ENCODE measurements at regions not wholly inside any gene's neighbourhood (a gene's known extent, or its start where the extent isn't known, plus 50 kb on each side); places are given as distances from the start of the nearest gene placed in this dataset.
"Not testable (repeated sequence)": the region's sequence is repeated elsewhere in the genome, so short reads cannot be mapped to it uniquely, and the experiment has no call there.

DNA sequence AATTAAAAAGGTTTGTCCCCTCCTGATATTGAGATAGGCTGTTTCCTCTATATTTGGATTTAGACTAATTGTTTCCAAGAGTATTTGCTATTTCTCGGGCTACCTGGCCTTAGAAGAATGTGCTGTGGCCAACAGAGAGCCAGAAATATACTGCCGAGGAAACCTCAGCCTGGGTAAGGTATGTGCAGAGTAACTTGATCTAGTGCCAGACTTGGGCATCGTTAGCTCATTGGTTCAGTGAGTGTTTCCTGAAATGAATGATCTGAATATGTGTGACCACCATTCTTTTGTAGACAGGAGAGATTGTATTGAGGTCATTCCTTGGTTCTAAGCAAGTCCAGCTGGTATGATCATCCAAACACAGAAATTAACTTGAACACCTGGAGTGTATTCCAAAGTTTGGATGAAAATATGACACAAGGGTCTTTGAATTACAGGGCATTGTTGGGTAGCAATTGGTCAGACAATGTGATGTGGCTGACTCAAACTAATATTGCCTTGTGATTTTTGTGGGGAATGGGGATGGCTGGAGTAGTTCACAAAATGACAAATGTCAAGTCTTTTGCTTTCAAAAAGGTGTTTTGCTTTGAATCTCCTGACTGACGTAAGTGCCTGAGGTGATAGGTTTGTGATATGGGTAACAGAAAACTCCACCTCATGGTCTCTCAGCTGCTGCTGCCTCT lies 100.2 kb upstream of the CXCL13 start:
- no peak for DNase-seq (ENCODE audit: low read depth)

GRCh38 chr4:77505958-77506319 lies 99.7 kb upstream of the CXCL13 start:
- no peak for DNase-seq (ENCODE audit: low read depth)

DNA sequence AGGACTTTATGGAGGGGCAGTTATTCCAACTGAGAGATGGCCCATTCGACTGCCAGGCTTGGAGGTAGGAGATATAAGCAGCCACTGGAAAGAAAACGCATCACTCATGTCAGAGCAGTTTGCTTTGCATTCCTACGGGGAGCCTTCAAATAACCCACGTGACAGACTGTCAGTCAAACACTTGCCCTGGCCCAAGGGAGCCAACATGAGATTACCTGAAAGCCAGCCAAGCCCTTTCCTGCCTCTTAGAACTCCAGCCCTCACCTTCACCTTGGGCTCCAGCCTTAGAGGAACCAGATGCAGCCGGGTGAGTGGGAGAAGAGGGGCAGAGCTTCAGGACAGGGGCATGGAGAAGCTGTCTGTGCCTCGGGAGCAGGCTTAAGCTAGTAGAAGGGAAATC lies 95.3 kb upstream of the CXCL13 start:
- no peak for DNase-seq (ENCODE audit: low read depth)

DNA sequence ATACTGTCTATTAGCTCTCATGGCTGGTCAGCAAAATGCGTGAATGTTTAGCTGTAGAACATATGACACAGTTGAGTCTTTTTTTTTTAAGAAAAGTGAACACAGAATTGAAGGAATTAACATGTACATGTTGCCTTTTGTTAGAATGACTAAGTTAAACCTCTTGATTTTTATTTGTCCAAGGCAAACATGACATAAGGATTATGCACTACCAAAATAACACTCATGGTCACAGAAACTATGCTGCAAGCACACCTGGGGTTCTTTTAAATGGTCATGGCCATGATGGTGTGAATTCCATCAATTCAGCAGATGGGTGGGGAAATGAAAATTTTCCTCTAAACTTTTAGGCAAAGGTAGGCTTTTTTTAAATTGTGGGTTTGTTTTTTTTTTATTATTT lies 80.1 kb upstream of the CXCL13 start:
- no peak for DNase-seq (ENCODE audit: low read depth)

DNA sequence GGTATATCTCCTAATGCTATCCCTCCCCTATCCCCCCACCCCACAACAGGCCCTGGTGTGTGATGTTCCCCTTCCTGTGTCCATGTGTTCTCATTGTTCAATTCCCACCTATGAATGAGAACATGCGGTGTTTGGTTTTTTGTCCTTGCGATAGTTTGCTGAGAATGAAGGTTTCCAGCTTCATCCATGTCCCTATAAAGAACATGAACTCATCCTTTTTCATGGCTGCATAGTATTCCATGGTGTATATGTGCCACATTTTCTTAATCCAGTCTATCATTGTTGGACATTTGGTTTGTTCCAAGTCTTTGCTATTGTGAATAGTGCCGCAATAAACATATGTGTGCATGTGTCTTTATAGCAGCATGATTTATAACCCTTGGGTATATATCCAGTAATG lies 77.7 kb upstream of the CXCL13 start:
- not testable (repeated sequence) for DNase-seq (ENCODE audit: low read depth)

GRCh38 chr4:77538144-77538543 lies 67.5 kb upstream of the CXCL13 start:
- DNase-seq (ENCODE audit: low read depth) = peak; percentile 67

- DNase-seq (ENCODE audit: low read depth) = peak; percentile 48
Observed at GRCh38 chr4:77538574-77539157, 67.0 kb upstream of the CXCL13 start.

All from M059J (cell line).